NCI-H187 treated with DMSO at 0.1 percent for 48 hours (cell line): ENCODE measurements at regions not wholly inside any gene's neighbourhood (a gene's known extent, or its start where the extent isn't known, plus 50 kb on each side); places are given as distances from the start of the nearest gene placed in this dataset.

Experiments
- DNase-seq: peaks from one replicate; lab custom pipeline; 2025; lab: John Stamatoyannopoulos, UW

DNA sequence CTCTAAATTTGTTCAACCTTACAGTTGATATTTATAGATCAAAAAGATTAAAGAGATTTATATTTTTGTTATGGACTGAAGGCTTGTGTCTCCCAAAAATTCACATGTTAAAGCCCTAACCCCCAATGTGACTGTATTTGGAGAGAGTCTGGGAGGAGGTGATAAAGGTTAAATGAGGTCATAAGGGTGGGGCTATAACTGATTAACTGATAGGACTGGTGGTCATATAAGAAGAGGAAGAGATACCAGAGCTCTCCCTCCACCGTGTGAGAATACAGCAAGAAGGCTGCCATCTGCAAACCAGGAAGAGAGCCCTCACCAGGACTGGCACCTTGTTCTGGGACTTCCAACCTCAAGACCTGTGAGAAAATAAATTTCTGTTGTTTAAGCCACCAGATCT lies 264.3 kb downstream of the ENC1 start:
- no peak for DNase-seq

DNA sequence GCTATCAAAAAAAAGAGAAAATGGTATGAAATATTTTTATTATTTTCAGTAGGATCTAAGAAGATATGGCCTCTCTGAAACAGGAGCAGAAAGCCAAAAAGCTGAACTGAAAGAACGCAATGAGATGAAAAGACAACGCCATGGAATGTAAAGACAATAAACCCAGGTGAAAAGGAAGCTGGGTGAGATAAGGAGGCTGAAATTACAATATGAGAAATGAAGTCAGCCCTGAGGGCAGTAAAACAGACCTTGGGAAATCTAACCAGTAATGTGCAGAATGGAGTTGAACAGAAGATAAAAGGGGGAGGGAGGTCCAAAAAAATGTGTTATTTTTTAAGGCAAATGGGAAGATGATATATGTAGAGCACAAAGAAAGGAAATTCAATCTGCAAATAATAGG lies 265.3 kb downstream of the ENC1 start:
- no peak for DNase-seq

- no peak for DNase-seq
Observed at GRCh38 chr5:74374656-74375055, 265.9 kb downstream of the ENC1 start.

DNA sequence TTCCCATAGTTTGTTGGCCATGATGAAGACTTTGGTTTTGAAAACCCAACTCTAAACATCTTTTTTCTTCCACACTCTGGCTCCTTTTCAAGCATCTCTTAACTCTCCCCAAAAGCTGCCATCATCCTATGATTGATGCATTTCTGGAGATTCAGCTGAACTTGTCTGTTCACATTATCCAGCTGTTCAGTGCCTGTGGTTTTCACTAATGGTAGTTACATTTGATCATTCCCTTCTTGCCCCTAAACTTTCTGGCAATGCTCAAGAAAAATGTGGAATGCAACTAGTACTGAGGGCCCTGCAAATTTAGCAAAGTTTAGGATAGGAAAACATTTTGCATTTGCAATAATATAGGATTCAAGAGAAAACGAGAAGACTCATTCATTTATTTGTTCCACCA lies 267.5 kb downstream of the ENC1 start:
- DNase-seq = peak; percentile 51

GRCh38 chr5:74372502-74373064 lies 267.9 kb downstream of the ENC1 start:
- no peak for DNase-seq

GRCh38 chr5:74372051-74372450 lies 268.5 kb downstream of the ENC1 start:
- DNase-seq = no peak

GRCh38 chr5:74371621-74372020 lies 268.9 kb downstream of the ENC1 start:
- no peak for DNase-seq

DNA sequence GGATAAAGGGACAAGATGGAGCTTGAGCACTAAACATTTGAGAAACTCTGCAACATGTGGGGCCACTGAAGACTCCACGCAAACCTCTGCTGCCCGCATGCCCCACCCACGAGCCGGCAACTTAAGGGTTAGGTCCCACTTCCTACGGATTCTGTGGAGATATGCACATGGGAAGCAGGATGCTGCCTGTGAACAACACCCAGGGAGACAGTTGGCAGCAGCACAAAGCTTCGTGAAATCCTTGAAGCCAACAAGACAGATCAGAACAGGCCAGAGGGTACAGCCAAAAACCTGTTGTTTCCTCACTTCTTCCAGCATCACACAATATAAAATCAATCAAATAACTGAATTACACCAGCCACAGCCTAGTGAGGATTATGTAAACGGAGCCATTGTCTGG lies 270.4 kb downstream of the ENC1 start:
- DNase-seq = no peak

GRCh38 chr5:74369173-74369572 lies 271.4 kb downstream of the ENC1 start:
- DNase-seq = no peak

DNA sequence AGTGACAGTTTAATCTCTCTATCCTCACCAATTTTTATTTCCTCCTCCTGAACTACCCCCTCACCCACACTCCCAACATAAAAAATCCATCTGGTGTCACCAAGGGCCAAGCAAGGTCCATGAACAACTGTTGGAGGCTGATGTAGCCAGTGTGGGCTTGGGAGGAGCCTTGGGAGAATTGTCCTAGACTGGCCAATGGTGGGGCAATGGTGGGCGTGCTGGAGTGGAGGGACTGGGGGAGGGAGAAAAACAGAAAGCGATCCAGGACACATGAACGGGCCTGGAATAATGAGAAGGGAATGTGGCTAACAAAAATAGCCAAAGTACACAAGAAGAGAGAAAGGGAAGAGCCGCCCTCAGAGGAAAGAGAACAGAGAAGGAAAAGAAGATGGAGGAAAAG lies 272.6 kb downstream of the ENC1 start:
- DNase-seq = no peak

- no peak for DNase-seq
Observed at GRCh38 chr5:74367241-74367733, 273.2 kb downstream of the ENC1 start.

GRCh38 chr5:74365723-74366122 lies 274.8 kb downstream of the ENC1 start:
- DNase-seq = no peak

GRCh38 chr5:74364507-74364906 lies 276.0 kb downstream of the ENC1 start:
- no peak for DNase-seq

- DNase-seq = no peak
Observed at GRCh38 chr5:74363603-74364205, 276.8 kb downstream of the ENC1 start.

DNA sequence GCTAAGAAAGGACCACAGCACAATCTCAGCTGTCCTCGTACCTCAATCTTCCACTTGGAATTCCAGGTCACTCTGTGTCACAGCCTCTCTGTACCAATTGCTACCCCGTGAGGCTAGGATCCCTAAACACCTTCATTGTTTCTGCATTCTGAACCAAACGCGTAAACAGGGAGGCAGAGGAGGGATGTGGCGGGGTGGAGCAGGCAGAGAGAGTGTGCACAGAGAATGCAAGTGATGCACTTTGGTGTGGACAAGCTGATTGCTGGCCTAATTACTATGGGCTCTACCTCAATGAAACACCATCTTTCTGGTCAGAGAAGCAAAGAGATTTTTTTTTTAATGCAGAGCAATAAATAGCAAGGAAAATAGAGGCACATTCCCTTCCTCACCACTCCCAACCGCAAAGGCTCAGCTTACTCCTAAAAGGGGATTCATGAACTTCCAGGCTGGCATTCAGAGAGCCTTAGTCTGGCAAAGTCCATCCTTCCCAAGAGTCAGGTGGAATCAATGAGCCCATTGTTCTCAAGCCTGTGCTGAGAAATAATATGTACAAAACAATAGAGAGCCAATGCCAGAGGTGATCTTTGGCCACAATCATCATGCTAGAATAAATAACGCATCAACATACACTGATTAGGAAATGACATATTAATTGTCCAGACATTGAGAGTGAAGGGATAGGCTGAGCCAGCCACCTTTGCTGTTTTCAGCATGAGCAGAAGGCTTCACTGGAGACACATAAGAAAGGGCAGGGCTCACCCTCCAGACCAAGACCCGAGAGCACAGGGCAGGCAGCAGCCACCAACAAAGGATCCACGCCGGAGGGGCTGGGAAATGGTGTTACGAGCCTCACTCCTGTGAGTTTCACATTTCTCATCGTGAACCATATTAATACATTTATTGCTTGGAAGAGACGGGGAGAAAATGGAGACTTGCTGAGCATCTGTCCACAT lies 278.8 kb downstream of the ENC1 start:
- DNase-seq = no peak

DNA sequence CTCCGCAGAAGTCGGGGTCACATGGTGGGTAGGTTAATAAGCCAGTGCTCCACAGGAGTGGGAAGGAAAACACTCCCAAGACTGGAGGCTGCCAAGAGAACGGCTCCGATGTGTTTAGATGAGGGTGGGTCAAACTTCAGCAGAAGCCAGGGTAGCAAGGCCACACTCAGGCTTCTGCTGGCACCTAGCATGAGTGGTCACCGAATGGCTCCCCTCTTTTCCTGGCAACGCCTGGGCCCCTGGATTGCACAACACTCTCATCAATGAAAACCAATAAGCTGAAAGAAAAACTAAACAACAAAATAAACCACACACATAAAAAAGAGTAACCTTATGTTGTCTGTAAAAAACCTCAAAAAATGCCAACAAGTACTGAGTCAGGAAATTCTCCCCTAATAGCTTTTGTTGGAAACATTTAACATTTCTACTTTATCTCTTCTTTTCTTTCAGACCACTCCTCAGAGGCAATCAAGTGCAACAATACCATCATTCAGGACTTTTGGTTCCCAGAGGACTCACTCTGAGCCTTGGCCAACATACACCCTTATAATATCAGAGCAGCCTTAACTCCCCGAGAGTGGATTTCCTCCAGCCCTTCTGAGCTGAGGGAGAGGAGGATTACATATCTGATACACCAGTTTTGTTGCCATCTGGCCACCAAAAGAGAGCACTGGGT lies 279.9 kb downstream of the ENC1 start:
- no peak for DNase-seq

GRCh38 chr5:74357827-74358226 lies 282.7 kb downstream of the ENC1 start:
- DNase-seq = no peak

DNA sequence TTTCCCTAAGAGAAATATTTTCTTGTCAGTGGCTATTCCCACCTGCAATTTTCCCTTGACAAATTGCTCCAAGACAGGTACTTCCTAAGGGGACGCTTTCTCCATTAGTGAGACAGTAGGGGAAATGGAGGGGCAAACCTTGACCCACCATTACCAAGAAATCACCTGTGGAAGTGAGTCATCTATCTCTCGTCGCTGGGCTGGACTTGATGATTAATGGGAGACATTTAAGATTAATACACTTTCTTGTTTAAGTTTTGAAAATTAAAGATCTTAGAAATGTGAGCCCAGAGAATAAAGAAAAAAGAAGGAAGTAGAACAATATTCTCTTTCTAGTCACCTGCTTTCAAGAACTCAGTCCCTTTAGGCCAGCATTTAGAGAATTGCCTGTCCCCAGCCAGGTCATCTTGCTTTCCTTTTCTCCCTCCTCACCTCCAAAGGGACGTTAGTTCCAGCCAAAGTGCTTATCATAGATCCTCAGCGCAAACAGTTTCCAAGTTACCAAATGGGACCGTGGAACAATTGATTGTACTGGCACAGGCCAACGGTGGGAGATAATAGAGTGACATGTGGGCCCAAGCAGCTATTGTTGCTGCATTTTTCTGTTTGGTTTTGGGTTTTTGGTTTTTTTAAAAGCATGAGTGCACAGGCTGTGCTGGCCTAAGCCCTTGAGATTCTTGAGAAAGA lies 284.4 kb downstream of the ENC1 start:
- DNase-seq = no peak

- DNase-seq = no peak
Observed at GRCh38 chr5:74355041-74355824, 285.3 kb downstream of the ENC1 start.

- DNase-seq = no peak
Observed at GRCh38 chr5:74352256-74352655, 288.3 kb downstream of the ENC1 start.
